Gastroesophageal sphincter (tissue), 4 donors: ENCODE measurements at regions not wholly inside any gene's neighbourhood (a gene's known extent, or its start where the extent isn't known, plus 50 kb on each side); places are given as distances from the start of the nearest gene placed in this dataset.
"Not testable (repeated sequence)": the region's sequence is repeated elsewhere in the genome, so short reads cannot be mapped to it uniquely, and the experiment has no call there.

Experiments
- ATAC-seq: fragments of 150-250 bp; one replicate; pipeline ENCODE4 v1.9.1; 2016; ENCODE audit warnings: mild to moderate bottlenecking, moderate library complexity
- H3K27ac ChIP-seq, 4 donors: fragments of 200-600 bp; sonication (generic) in 3 of 4; 1 replicate in 3 of 4; 2 replicates in 1 of 4; pipeline ENCODE4 v1.5.1; 2016 to 2019
- H3K27me3 ChIP-seq: fragments of 200-600 bp; sonication (generic); one replicate; pipeline ENCODE4 v1.5.1; 2019
- H3K36me3 ChIP-seq, 2 donors: fragments of 200-600 bp; sonication (generic); one replicate each; pipeline ENCODE4 v1.5.1; 2019; ENCODE audit warnings: control low read depth in 1 of 2
- H3K4me1 ChIP-seq, 3 donors: fragments of 200-600 bp; sonication (generic); 1 replicate in 2 of 3; 2 replicates in 1 of 3; pipeline ENCODE4 v1.5.1; 2016 to 2019; ENCODE audit warnings: control low read depth in 2 of 3
- H3K4me3 ChIP-seq, 2 donors: fragments of 200-600 bp; sonication (generic); one replicate each; pipeline ENCODE4 v1.5.1; 2019; ENCODE audit warnings: mild to moderate bottlenecking in 1 of 2, moderate library complexity in 1 of 2
- H3K9me3 ChIP-seq, 3 donors: fragments of 200-600 bp; sonication (generic); one replicate each; pipeline ENCODE4 v1.5.1; 2017 to 2019; ENCODE audit warnings: control low read depth in 2 of 3
- EP300 ChIP-seq: sonication (generic); formaldehyde crosslinking; IDR thresholded peaks from one replicate; pipeline ENCODE4 v1.6.1; 2017; ENCODE audit warnings: antibody characterized with exemption, mild to moderate bottlenecking
- POLR2A ChIP-seq, 2 donors: fragments of 450-650 bp; IDR thresholded peaks; one replicate each; pipeline ENCODE4 v1.6.1; 2017; ENCODE audit warnings: antibody characterized with exemption in 2 of 2, mild to moderate bottlenecking in 2 of 2, moderate library complexity in 1 of 2
- POLR2AphosphoS5 ChIP-seq: sonication (generic); formaldehyde crosslinking; IDR thresholded peaks from one replicate; pipeline ENCODE4 v1.6.1; 2017; ENCODE audit warnings: antibody characterized with exemption
- WGBS, 2 donors: methylation state at CpG; one replicate each; pipeline ENCODE4 v1.1.5; 2018; ENCODE audit warnings: low coverage in 1 of 2; 5-methylcytosine and 5-hydroxymethylcytosine counted together
- TF ChIP-seq, protein P1 (sequence below), 4 experiments: fragments of 200-600 bp in 2 of 4; fragments of 450-650 bp in 2 of 4; sonication (generic) in 1 of 4; IDR thresholded peaks; one replicate each; pipeline ENCODE4 v1.5.1; 2017 to 2019; ENCODE audit warnings: antibody characterized with exemption in 4 of 4, mild to moderate bottlenecking in 2 of 4, moderate library complexity in 2 of 4

GRCh38 chr14:58987591-58987990 lies 200.9 kb upstream of the DAAM1 start:
- Histone ChIP-seq H3K4me3 (no peak overlapping the region), H3K9me3 (no peaks in the 10 kb centered on the region), H3K27ac (no peak overlapping the region), H3K27me3 (no peaks in the 10 kb centered on the region), H3K36me3 (no peaks in the 10 kb centered on the region), H3K4me1 (no peaks in the 10 kb centered on the region)
- ATAC-seq: no peak
- 82 to 90% methylated on average over 2 to 3 of the region's 3 CpGs for WGBS, 2 donors
- TF ChIP-seq, protein P1, sequence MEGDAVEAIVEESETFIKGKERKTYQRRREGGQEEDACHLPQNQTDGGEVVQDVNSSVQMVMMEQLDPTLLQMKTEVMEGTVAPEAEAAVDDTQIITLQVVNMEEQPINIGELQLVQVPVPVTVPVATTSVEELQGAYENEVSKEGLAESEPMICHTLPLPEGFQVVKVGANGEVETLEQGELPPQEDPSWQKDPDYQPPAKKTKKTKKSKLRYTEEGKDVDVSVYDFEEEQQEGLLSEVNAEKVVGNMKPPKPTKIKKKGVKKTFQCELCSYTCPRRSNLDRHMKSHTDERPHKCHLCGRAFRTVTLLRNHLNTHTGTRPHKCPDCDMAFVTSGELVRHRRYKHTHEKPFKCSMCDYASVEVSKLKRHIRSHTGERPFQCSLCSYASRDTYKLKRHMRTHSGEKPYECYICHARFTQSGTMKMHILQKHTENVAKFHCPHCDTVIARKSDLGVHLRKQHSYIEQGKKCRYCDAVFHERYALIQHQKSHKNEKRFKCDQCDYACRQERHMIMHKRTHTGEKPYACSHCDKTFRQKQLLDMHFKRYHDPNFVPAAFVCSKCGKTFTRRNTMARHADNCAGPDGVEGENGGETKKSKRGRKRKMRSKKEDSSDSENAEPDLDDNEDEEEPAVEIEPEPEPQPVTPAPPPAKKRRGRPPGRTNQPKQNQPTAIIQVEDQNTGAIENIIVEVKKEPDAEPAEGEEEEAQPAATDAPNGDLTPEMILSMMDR (IDR thresholded peaks at IDR 0.05): no peak
- TF ChIP-seq POLR2AphosphoS5 (no peak), POLR2A (IDR thresholded peaks at IDR 0.05) (no peak), EP300 (no peak)

DNA sequence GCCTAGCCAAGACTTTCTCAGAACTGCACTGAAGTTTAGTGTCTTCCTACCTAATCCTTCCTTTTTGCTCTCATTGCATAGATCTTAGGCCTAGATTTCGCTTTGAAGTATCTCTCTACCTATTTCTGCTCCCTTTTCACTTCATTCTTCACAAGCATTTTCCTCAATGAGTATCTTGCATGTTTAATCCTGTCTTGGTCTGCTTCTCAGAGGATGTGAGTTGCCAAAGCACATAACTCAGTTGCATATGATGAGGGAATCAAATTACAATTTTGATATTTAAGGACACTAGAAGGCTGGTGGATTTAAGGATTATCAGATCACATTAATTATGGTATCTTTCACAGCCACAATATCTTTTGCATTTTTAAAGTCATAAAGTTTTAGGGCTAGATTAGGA lies 195.5 kb upstream of the DAAM1 start:
- Histone ChIP-seq H3K27me3 (no peaks in the 10 kb centered on the region), H3K4me1 (no peaks in the 10 kb centered on the region), H3K9me3 (no peaks in the 10 kb centered on the region), H3K4me3 (no peak overlapping the region), H3K36me3 (no peaks in the 10 kb centered on the region), H3K27ac (no peak overlapping the region)
- 85 to 86% methylated on average over 1 of the region's 1 CpG for WGBS, 2 donors
- no peak for ATAC-seq
- TF ChIP-seq, protein P1 (IDR thresholded peaks at IDR 0.05): no peak
- no peak for TF ChIP-seq POLR2A (IDR thresholded peaks at IDR 0.05)
- no peak for TF ChIP-seq POLR2AphosphoS5
- TF ChIP-seq EP300: no peak

DNA sequence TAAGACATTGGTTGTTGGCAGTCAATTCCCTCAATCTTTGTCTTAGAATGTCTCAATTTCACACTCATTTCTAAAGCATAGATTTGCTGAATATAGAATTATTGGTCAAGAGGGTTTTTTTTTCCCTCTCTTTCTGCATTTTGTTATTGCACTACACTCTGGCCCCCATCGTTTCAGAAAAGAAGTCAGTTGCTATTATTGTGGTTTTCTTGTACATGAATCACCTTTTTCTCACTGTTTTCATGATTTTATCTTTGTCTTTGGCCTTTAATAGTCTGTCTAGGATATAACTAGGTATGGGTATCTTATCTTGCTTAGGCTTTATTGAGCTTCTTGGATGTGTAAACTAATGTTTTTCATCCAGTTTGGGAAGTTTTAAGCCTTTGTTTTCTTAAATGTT lies 194.3 kb upstream of the DAAM1 start:
- H3K9me3 ChIP-seq: no peaks in the 10 kb centered on the region
- H3K27me3 ChIP-seq: no peaks in the 10 kb centered on the region
- 77% methylated on average over 1 of the region's 1 CpG; no CpG with 5 or more reads in 1 of the 2 donors for whole genome bisulfite sequencing, 2 donors
- H3K36me3 ChIP-seq: no peaks in the 10 kb centered on the region
- H3K27ac ChIP-seq: no peak overlapping the region
- no peak for ATAC-seq
- no peak overlapping the region for H3K4me3 ChIP-seq
- TF ChIP-seq POLR2AphosphoS5 (no peak), EP300 (no peak), POLR2A (IDR thresholded peaks at IDR 0.05) (no peak)
- TF ChIP-seq, protein P1 (IDR thresholded peaks at IDR 0.05): no peak
- H3K4me1 ChIP-seq: no peaks in the 10 kb centered on the region

DNA sequence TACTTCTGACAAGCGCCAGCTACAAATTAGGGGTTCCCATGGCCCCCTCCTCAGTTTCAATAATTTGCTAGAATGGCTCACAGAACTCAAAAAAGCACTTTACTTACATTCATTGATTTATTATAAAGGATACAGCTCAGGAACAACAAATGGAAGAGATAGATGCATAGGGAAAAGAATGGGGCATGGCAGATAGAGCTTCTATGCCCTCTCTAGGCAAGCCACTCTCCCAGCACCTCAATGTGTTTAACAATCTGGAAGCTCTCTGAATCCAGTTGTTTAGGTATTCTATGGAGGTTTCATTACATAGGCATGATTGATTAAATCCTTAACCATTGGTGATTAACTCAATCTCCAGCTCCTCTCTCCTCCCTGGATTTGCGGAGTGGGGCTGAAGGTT lies 184.5 kb upstream of the DAAM1 start:
- 75 to 83% methylated on average over 1 to 2 of the region's 2 CpGs for WGBS, 2 donors
- Histone ChIP-seq H3K9me3 (no peaks in the 10 kb centered on the region), H3K27ac (no peak overlapping the region), H3K36me3 (no peaks in the 10 kb centered on the region), H3K27me3 (peaks cover 3% of the 10 kb centered on the region), H3K4me1 (no peaks in the 10 kb centered on the region), H3K4me3 (no peak overlapping the region)
- no peak for ATAC-seq
- TF ChIP-seq POLR2A (IDR thresholded peaks at IDR 0.05) (no peak), EP300 (no peak), POLR2AphosphoS5 (no peak)
- TF ChIP-seq, protein P1 (IDR thresholded peaks at IDR 0.05): no peak

GRCh38 chr14:59006179-59006578 lies 182.3 kb upstream of the DAAM1 start:
- H3K36me3 ChIP-seq, H3K4me1 ChIP-seq, ATAC-seq, H3K27ac ChIP-seq, H3K4me3 ChIP-seq, H3K9me3 ChIP-seq, H3K27me3 ChIP-seq: not testable (repeated sequence)
- 83 to 94% methylated on average over 4 of the region's 4 CpGs for WGBS, 2 donors

GRCh38 chr14:59009967-59010366 lies 178.5 kb upstream of the DAAM1 start:
- no peak for ATAC-seq
- no peak overlapping the region for H3K27ac ChIP-seq
- H3K36me3 ChIP-seq: no peaks in the 10 kb centered on the region
- no peaks in the 10 kb centered on the region for H3K4me1 ChIP-seq
- TF ChIP-seq POLR2AphosphoS5 (no peak), EP300 (no peak), POLR2A (IDR thresholded peaks at IDR 0.05) (no peak)
- TF ChIP-seq, protein P1 (IDR thresholded peaks at IDR 0.05): no peak
- H3K9me3 ChIP-seq: peaks cover 0 to 32% (median 0%) of the 10 kb centered on the region in 3 donors
- no peaks in the 10 kb centered on the region for H3K27me3 ChIP-seq
- no peak overlapping the region for H3K4me3 ChIP-seq
